ENCODE measurements at regions not wholly inside any gene's neighbourhood (a gene's known extent, or its start where the extent isn't known, plus 50 kb on each side); places are given as distances from the start of the nearest gene placed in this dataset.
"Not testable (repeated sequence)": the region's sequence is repeated elsewhere in the genome, so short reads cannot be mapped to it uniquely, and the experiment has no call there.

- no peak for TF ChIP-seq CTCF (IDR thresholded peaks at IDR 0.05; ENCODE audit: control insufficient read depth, extremely low read depth, insufficient read depth)
- no peak for DNase-seq (ENCODE audit: low read depth)
- no peak overlapping the region for H3K4me3 ChIP-seq (ENCODE audit: low read depth, low read length)
Observed at GRCh38 chr12:131287015-131287937, 333.6 kb downstream of the ADGRD1 start.

- no peak overlapping the region for H3K4me3 ChIP-seq (ENCODE audit: low read depth, low read length)
- DNase-seq (ENCODE audit: low read depth): no peak
- TF ChIP-seq CTCF (IDR thresholded peaks at IDR 0.05; ENCODE audit: control insufficient read depth, extremely low read depth, insufficient read depth): no peak
Observed at GRCh38 chr12:131287938-131288764, 334.4 kb downstream of the ADGRD1 start.

GRCh38 chr12:131288765-131289695, 335.3 kb downstream of the ADGRD1 start:
- not testable (repeated sequence) for DNase-seq (ENCODE audit: low read depth); H3K4me3 ChIP-seq (ENCODE audit: low read depth, low read length)

GRCh38 chr12:131289807-131290206, 336.1 kb downstream of the ADGRD1 start:
- DNase-seq (ENCODE audit: low read depth); H3K4me3 ChIP-seq (ENCODE audit: low read depth, low read length): not testable (repeated sequence)

DNA sequence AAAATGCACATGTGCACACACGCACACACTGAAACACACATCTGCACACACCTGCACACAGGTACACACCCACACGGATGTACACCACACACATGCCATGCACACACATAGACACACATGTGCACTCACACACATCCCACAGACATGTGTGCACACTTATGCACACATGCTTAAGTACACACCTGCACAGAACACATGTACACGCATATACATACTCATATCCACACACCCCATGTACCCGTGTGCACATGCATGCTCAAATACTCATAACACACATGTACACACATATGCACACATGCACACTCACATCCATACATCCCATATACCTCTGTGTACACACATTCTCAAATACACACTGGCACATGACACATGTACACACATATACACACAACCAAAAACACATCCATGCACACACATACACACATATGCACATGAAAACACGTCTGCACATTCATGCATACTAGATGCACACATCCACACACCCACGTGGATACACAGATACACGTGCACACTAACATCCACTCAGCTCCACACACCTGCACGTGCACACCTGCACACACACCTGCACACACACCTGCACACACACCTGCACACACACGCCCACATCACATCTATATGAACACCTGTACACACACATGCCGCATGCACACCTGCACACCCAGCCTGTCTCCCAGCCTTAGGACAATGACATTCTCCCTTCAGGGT, 336.7 kb downstream of the ADGRD1 start:
- no peak for DNase-seq (ENCODE audit: low read depth)
- H3K4me3 ChIP-seq (ENCODE audit: low read depth, low read length): no peak overlapping the region
- no peak for TF ChIP-seq CTCF (IDR thresholded peaks at IDR 0.05; ENCODE audit: control insufficient read depth, extremely low read depth, insufficient read depth)

DNA sequence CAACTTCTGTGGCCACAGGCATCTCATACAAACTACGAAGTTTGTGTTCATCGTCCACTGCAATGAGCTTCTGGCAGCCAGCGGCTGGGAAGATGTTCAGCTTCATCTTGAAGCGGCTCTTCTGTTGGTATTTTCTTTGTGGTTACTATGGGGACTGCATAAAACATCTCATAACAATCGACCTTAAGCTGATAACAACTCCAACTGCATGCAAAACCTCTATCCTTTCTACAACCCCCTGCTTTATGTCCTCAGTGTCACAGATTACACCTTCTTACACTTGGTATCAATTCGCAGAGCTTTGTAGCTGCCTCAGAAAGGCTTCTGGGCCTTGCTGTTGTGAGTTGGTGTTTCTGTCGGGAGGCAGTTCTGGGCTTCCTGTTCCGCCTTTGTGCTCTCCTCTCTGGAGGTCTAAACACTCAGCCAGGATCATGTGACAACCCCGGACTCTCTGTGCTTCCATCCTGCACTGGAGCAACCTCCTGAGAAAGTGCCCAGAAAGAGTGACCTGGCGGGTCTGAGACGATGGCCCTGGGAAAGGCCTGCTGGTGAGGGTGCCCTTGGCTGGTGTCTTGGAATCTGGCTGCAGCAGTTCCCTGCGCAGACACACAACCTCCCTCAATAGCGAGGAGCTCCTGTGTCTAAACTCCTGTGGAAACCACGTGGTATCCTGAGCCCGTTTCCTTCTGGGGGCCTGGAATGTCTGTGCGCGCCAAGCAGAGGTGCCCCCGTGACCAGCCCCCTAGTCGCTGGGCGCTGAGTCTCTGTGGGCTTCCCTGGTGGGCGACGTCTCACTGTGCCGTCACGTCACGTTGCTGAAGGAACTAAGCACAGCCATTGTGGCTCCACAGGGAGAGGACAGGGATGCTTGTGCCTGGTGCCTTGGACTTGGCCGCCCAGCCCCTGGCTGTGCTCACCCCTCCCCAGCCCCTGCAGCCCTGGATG, 339.6 kb downstream of the ADGRD1 start:
- H3K4me3 ChIP-seq (ENCODE audit: low read depth, low read length); DNase-seq (ENCODE audit: low read depth): not testable (repeated sequence)

- not testable (repeated sequence) for H3K4me3 ChIP-seq (ENCODE audit: low read depth, low read length); DNase-seq (ENCODE audit: low read depth)
Observed at GRCh38 chr12:131294716-131295115, 341.0 kb downstream of the ADGRD1 start.

GRCh38 chr12:131295117-131295516, 341.4 kb downstream of the ADGRD1 start:
- not testable (repeated sequence) for H3K4me3 ChIP-seq (ENCODE audit: low read depth, low read length); DNase-seq (ENCODE audit: low read depth)

DNA sequence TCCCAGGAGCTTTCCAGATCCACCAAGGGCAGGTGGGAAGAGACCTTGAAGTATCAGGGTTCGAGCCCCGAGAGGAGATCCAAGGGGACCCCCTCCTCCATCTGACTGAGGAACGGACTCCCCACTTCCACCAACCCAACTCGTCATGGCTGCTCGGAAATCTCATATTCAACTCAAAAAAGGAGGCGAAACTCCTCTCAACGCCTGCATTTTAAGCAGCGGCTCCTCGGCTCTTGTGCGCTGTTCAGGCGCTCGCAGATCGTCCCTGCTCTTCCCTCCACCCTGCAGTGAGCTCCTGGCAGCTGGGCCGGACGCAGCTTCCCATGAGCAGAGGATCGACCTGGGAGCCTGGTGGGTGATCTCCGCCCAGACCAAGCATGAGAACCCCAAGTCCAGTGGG, 341.9 kb downstream of the ADGRD1 start:
- H3K4me3 ChIP-seq (ENCODE audit: low read depth, low read length); DNase-seq (ENCODE audit: low read depth): not testable (repeated sequence)

DNA sequence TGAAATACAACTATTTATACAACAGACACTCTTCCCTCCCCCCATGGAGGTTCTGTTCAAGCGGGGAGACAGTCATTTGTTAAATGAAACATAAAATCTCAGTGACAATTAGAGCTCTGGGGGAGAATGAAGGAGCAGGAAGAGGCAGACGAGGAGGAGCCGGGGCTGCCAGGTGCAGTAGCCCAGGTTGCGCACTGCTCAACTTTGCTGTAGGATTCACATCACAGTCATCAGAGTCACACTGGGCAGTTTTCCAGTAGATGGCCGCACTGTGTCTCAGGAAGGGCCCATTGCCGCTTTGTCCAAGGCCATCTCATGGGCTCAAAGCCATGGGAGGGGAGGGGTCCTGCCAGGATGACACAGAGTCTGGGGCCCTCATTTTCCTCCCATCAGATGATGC, 342.4 kb downstream of the ADGRD1 start:
- not testable (repeated sequence) for DNase-seq (ENCODE audit: low read depth); H3K4me3 ChIP-seq (ENCODE audit: low read depth, low read length)

DNA sequence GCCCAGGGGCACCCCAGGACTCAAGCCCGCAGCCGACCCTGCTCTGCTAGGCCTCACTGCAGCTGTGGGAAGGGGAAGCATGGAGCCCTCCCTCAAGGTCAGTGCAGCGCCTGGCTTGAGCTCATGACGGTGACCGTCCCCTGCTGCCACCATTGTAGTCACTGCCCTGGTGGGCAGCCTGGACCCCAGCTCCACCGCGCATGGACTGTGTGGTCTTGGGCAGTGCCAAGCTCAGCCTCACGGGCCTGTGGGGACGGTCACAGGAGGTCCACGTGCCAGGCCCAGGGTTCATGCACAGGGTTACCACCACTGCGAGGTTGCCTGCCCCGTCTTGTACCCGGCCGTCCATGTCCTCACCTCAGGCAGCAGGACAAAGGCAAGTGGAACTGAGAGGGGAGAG, 342.9 kb downstream of the ADGRD1 start:
- DNase-seq (ENCODE audit: low read depth); H3K4me3 ChIP-seq (ENCODE audit: low read depth, low read length): not testable (repeated sequence)

- H3K4me3 ChIP-seq (ENCODE audit: low read depth, low read length); DNase-seq (ENCODE audit: low read depth): not testable (repeated sequence)
Observed at GRCh38 chr12:131298526-131299369, 345.0 kb downstream of the ADGRD1 start.

All from LNCaP clone FGC (cell line).